ENCODE measurements at regions not wholly inside any gene's neighbourhood (a gene's known extent, or its start where the extent isn't known, plus 50 kb on each side); places are given as distances from the start of the nearest gene placed in this dataset.
A peak's percentile ranks its signal among the peaks of the same experiment; 100 is the strongest.

- Histone ChIP-seq H3K4me3 (ENCODE audit: low read length) (no peak overlapping the region), H3K4me1 (ENCODE audit: insufficient read depth, low read length) (no peaks in the 10 kb centered on the region), H4K20me1 (ENCODE audit: low read length) (no peaks in the 10 kb centered on the region), H3K27ac (ENCODE audit: low read length) (no peak overlapping the region), H3K36me3 (ENCODE audit: low read depth, low read length) (no peaks in the 10 kb centered on the region), H2AFZ (ENCODE audit: low read length) (no peak overlapping the region), H3K27me3 (ENCODE audit: low read length) (no peaks in the 10 kb centered on the region), H3K79me2 (ENCODE audit: low read length) (no peaks in the 10 kb centered on the region), H3K9me2 (replicated peaks; ENCODE audit: low read length) (no peaks in the 10 kb centered on the region), H3F3A (ENCODE audit: low read length, unreplicated experiment) (no peaks in the 10 kb centered on the region), H3K9ac (ENCODE audit: low read length) (no peak overlapping the region), H3K4me2 (ENCODE audit: low read length) (no peak overlapping the region), H3K9me3 (ENCODE audit: low read length) (no peaks in the 10 kb centered on the region)
- DNase-seq (peak; percentile 9), ATAC-seq (peak; percentile 66)
- no TSS peak for BruUV-seq (replicated peaks)
- TF ChIP-seq EZH2phosphoT487 (IDR thresholded peaks at IDR 0.05; ENCODE audit: borderline replicate concordance, low read length) (no peak), EZH2 (IDR thresholded peaks at IDR 0.05; ENCODE audit: low read length, unreplicated experiment) (no peak), CTCF (conservative IDR thresholded peaks at IDR 0.05; ENCODE audit: low read depth, low read length) (no peak)
- intact Hi-C loops (cut with micrococcal nuclease): no loop called here
- ChIA-PET CTCF (no interaction called here), POLR2A (ENCODE audit: unreplicated experiment) (no interaction called here)
These were observed 404.7 kb upstream of the DAB2 start for GRCh38 chr5:39829441-39829840.

GRCh38 chr5:39826051-39826450 is 401.3 kb upstream of the DAB2 start:
- intact Hi-C loops (cut with micrococcal nuclease): no loop called here

GRCh38 chr5:39825301-39825700 is 400.5 kb upstream of the DAB2 start:
- CTCF ChIA-PET: no interaction called here
- H3F3A ChIP-seq (ENCODE audit: low read length, unreplicated experiment): no peaks in the 10 kb centered on the region
- no peak for TF ChIP-seq CTCF (conservative IDR thresholded peaks at IDR 0.05; ENCODE audit: low read depth, low read length)
- TF ChIP-seq EZH2phosphoT487 (IDR thresholded peaks at IDR 0.05; ENCODE audit: borderline replicate concordance, low read length): no peak
- TF ChIP-seq EZH2 (IDR thresholded peaks at IDR 0.05; ENCODE audit: low read length, unreplicated experiment): no peak
- H3K4me1 ChIP-seq (ENCODE audit: insufficient read depth, low read length): peaks cover 8% of the 10 kb centered on the region; the same call in 1 of the 2 replicates
- no peaks in the 10 kb centered on the region for H3K79me2 ChIP-seq (ENCODE audit: low read length)
- H3K27me3 ChIP-seq (ENCODE audit: low read length): no peaks in the 10 kb centered on the region
- H3K9ac ChIP-seq (ENCODE audit: low read length): no peak overlapping the region
- ATAC-seq (no peak), DNase-seq (no peak)
- BruUV-seq (replicated peaks): no TSS peak
- no peaks in the 10 kb centered on the region for H4K20me1 ChIP-seq (ENCODE audit: low read length)
- H3K36me3 ChIP-seq (ENCODE audit: low read depth, low read length): no peaks in the 10 kb centered on the region
- H3K4me2 ChIP-seq (ENCODE audit: low read length): no peak overlapping the region
- POLR2A ChIA-PET (ENCODE audit: unreplicated experiment): no interaction called here
- no peak overlapping the region for H3K27ac ChIP-seq (ENCODE audit: low read length)
- no peak overlapping the region for H2AFZ ChIP-seq (ENCODE audit: low read length)
- intact Hi-C loops (cut with micrococcal nuclease): no loop called here
- H3K4me3 ChIP-seq (ENCODE audit: low read length): no peak overlapping the region
- no peaks in the 10 kb centered on the region for H3K9me2 ChIP-seq (replicated peaks; ENCODE audit: low read length)
- H3K9me3 ChIP-seq (ENCODE audit: low read length): no peaks in the 10 kb centered on the region

More at GRCh38 chr5:39826051-39826450, 401.3 kb upstream of the DAB2 start:
- no peaks in the 10 kb centered on the region for H3K36me3 ChIP-seq (ENCODE audit: low read depth, low read length)
- H3K4me1 ChIP-seq (ENCODE audit: insufficient read depth, low read length): peaks cover 8% of the 10 kb centered on the region; the same call in 1 of the 2 replicates
- no peak overlapping the region for H3K4me2 ChIP-seq (ENCODE audit: low read length)
- POLR2A ChIA-PET (ENCODE audit: unreplicated experiment): no interaction called here
- H2AFZ ChIP-seq (ENCODE audit: low read length): no peak overlapping the region
- no peak overlapping the region for H3K27ac ChIP-seq (ENCODE audit: low read length)
- no peaks in the 10 kb centered on the region for H3K27me3 ChIP-seq (ENCODE audit: low read length)
- no TSS peak for BruUV-seq (replicated peaks)
- CTCF ChIA-PET: no interaction called here
- H3K4me3 ChIP-seq (ENCODE audit: low read length): no peak overlapping the region
- H3K9me2 ChIP-seq (replicated peaks; ENCODE audit: low read length): no peaks in the 10 kb centered on the region
- H3K9ac ChIP-seq (ENCODE audit: low read length): no peak overlapping the region
- no peak for TF ChIP-seq EZH2 (IDR thresholded peaks at IDR 0.05; ENCODE audit: low read length, unreplicated experiment)
- TF ChIP-seq CTCF (conservative IDR thresholded peaks at IDR 0.05; ENCODE audit: low read depth, low read length): no peak
- TF ChIP-seq EZH2phosphoT487 (IDR thresholded peaks at IDR 0.05; ENCODE audit: borderline replicate concordance, low read length): no peak
- DNase-seq (no peak), ATAC-seq (no peak)
- H4K20me1 ChIP-seq (ENCODE audit: low read length): no peaks in the 10 kb centered on the region
- H3K9me3 ChIP-seq (ENCODE audit: low read length): no peaks in the 10 kb centered on the region
- H3F3A ChIP-seq (ENCODE audit: low read length, unreplicated experiment): no peaks in the 10 kb centered on the region
- no peaks in the 10 kb centered on the region for H3K79me2 ChIP-seq (ENCODE audit: low read length)
